ENCODE measurements at regions not wholly inside any gene's neighbourhood (a gene's known extent, or its start where the extent isn't known, plus 50 kb on each side); places are given as distances from the start of the nearest gene placed in this dataset.

DNA sequence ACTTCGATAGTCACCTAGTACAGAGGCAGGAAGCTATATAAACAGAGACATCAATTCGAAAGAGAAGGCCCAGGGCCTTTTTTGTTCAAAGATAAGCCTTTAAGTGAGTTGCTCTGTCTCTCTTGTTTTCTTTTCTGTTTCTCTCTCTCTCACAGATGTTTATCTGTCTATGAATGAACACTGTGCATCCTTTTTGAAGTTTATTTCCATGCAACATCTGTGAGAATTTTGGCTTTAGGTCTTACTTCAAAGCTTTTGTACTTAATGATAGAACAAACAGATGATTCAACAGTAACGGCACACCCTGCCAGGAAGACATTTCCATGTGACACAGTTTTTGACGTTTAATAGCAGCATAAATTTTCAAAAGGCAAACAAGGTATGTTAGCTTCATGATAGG, 1413.1 kb upstream of the CDH6 start:
- H3K27me3 ChIP-seq (ENCODE audit: insufficient read depth, poor library complexity, severe bottlenecking): no peaks in the 10 kb centered on the region
- TF ChIP-seq, protein P1, sequence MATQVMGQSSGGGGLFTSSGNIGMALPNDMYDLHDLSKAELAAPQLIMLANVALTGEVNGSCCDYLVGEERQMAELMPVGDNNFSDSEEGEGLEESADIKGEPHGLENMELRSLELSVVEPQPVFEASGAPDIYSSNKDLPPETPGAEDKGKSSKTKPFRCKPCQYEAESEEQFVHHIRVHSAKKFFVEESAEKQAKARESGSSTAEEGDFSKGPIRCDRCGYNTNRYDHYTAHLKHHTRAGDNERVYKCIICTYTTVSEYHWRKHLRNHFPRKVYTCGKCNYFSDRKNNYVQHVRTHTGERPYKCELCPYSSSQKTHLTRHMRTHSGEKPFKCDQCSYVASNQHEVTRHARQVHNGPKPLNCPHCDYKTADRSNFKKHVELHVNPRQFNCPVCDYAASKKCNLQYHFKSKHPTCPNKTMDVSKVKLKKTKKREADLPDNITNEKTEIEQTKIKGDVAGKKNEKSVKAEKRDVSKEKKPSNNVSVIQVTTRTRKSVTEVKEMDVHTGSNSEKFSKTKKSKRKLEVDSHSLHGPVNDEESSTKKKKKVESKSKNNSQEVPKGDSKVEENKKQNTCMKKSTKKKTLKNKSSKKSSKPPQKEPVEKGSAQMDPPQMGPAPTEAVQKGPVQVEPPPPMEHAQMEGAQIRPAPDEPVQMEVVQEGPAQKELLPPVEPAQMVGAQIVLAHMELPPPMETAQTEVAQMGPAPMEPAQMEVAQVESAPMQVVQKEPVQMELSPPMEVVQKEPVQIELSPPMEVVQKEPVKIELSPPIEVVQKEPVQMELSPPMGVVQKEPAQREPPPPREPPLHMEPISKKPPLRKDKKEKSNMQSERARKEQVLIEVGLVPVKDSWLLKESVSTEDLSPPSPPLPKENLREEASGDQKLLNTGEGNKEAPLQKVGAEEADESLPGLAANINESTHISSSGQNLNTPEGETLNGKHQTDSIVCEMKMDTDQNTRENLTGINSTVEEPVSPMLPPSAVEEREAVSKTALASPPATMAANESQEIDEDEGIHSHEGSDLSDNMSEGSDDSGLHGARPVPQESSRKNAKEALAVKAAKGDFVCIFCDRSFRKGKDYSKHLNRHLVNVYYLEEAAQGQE (IDR thresholded peaks at IDR 0.05; ENCODE audit: insufficient replicate concordance, low read depth): no peak
- TF ChIP-seq SPI1 (IDR thresholded peaks at IDR 0.05; ENCODE audit: borderline replicate concordance, low read depth): no peak
- TF ChIP-seq GABPA (IDR thresholded peaks at IDR 0.05; ENCODE audit: low read depth): no peak
- TF ChIP-seq, protein P2, sequence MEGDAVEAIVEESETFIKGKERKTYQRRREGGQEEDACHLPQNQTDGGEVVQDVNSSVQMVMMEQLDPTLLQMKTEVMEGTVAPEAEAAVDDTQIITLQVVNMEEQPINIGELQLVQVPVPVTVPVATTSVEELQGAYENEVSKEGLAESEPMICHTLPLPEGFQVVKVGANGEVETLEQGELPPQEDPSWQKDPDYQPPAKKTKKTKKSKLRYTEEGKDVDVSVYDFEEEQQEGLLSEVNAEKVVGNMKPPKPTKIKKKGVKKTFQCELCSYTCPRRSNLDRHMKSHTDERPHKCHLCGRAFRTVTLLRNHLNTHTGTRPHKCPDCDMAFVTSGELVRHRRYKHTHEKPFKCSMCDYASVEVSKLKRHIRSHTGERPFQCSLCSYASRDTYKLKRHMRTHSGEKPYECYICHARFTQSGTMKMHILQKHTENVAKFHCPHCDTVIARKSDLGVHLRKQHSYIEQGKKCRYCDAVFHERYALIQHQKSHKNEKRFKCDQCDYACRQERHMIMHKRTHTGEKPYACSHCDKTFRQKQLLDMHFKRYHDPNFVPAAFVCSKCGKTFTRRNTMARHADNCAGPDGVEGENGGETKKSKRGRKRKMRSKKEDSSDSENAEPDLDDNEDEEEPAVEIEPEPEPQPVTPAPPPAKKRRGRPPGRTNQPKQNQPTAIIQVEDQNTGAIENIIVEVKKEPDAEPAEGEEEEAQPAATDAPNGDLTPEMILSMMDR (IDR thresholded peaks at IDR 0.05; ENCODE audit: insufficient read depth, low read length): no peak
- no peak for TF ChIP-seq POLR2AphosphoS5 (IDR thresholded peaks at IDR 0.05; ENCODE audit: low read depth)
- H3K4me3 ChIP-seq (replicated peaks; ENCODE audit: insufficient read depth, low read length): no peak overlapping the region
- no peak for DNase-seq (ENCODE audit: low read depth in 1 of 2, low spot score in 1 of 2)
- no peak overlapping the region for H3K27ac ChIP-seq (replicated peaks)

DNA sequence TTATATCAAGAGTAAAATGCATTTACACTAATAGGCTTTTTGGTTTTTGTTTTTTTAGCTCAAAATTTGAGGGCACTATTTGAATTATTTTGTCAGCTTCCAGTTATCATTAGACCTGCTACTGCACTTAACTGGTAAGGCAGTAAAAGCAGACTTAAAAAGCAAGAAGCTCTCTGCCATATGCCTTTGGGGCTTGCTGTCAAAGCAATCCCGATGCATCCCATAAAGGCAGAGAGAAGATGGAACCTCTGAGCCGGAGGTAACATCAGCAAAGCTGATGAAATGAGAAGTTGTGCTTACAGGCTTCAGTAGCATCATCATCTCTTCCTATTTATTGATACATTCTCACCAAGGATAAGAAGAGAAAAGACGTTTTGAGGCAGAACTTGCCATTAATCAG, 1414.3 kb upstream of the CDH6 start:
- no peak overlapping the region for H3K27ac ChIP-seq (replicated peaks)
- TF ChIP-seq, protein P2 (IDR thresholded peaks at IDR 0.05; ENCODE audit: insufficient read depth, low read length): no peak
- TF ChIP-seq SPI1 (IDR thresholded peaks at IDR 0.05; ENCODE audit: borderline replicate concordance, low read depth) (no peak), POLR2AphosphoS5 (IDR thresholded peaks at IDR 0.05; ENCODE audit: low read depth) (no peak), GABPA (IDR thresholded peaks at IDR 0.05; ENCODE audit: low read depth) (no peak)
- TF ChIP-seq, protein P1 (IDR thresholded peaks at IDR 0.05; ENCODE audit: insufficient replicate concordance, low read depth): no peak

DNA sequence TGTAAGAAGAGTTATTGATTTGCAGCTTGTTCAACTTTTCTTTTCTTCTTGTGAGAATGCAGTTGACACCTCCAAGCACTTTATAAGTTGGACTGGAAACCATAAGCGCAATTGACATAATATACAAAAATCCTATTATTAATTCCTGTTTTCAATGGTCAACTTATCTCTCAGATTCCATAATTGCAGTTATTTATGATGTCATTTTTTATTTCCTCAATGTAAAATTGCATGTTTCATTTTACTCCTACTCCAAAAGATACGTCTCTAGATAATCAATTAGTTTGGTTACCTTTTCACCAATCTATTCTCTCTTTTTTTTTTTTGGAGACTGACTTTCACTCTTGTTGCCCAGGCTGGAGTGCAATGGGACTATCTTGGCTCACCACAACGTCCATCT, 1416.1 kb upstream of the CDH6 start:
- no peak overlapping the region for H3K27ac ChIP-seq (replicated peaks)
- no peak for DNase-seq (ENCODE audit: low read depth in 1 of 2, low spot score in 1 of 2)
- no peak for TF ChIP-seq SPI1 (IDR thresholded peaks at IDR 0.05; ENCODE audit: borderline replicate concordance, low read depth)
- TF ChIP-seq, protein P1 (IDR thresholded peaks at IDR 0.05; ENCODE audit: insufficient replicate concordance, low read depth): no peak
- no peak overlapping the region for H3K4me3 ChIP-seq (replicated peaks; ENCODE audit: insufficient read depth, low read length)
- no peaks in the 10 kb centered on the region for H3K27me3 ChIP-seq (ENCODE audit: insufficient read depth, poor library complexity, severe bottlenecking)

More for the DNA sequence above, 1414.3 kb upstream of the CDH6 start:
- DNase-seq (ENCODE audit: low read depth in 1 of 2, low spot score in 1 of 2): no peak
- Histone ChIP-seq H3K27me3 (ENCODE audit: insufficient read depth, poor library complexity, severe bottlenecking) (no peaks in the 10 kb centered on the region), H3K4me3 (replicated peaks; ENCODE audit: insufficient read depth, low read length) (no peak overlapping the region)

DNA sequence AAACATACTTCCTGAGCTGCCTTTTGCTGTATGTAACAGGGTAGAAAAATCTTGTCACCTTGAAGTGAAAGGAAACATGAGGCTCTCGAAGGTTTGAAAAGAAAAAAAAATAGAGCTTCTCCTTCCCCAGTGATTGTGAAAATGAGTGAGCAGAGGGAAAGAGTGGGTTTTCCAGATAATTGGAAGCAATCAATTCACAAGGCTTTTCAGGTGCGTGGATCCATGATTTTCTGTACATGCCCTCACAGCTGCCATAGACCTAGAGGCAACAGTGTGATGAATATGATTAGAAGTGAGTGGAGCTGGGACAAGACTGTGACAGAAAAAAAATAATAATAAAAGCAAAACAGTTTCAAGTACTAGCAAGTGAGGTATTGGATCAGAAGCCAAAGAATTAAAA, 1422.5 kb upstream of the CDH6 start:
- Histone ChIP-seq H3K27ac (replicated peaks) (no peak overlapping the region), H3K4me3 (replicated peaks; ENCODE audit: insufficient read depth, low read length) (no peak overlapping the region), H3K27me3 (ENCODE audit: insufficient read depth, poor library complexity, severe bottlenecking) (no peaks in the 10 kb centered on the region)
- DNase-seq (ENCODE audit: low read depth in 1 of 2, low spot score in 1 of 2): no peak
- no peak for TF ChIP-seq POLR2AphosphoS5 (IDR thresholded peaks at IDR 0.05; ENCODE audit: low read depth)
- TF ChIP-seq, protein P1 (IDR thresholded peaks at IDR 0.05; ENCODE audit: insufficient replicate concordance, low read depth): no peak
- TF ChIP-seq GABPA (IDR thresholded peaks at IDR 0.05; ENCODE audit: low read depth): no peak
- no peak for TF ChIP-seq SPI1 (IDR thresholded peaks at IDR 0.05; ENCODE audit: borderline replicate concordance, low read depth)
- TF ChIP-seq, protein P2 (IDR thresholded peaks at IDR 0.05; ENCODE audit: insufficient read depth, low read length): no peak

All from HL-60 (cell line).